ENCODE measurements at regions not wholly inside any gene's neighbourhood (a gene's known extent, or its start where the extent isn't known, plus 50 kb on each side); places are given as distances from the start of the nearest gene placed in this dataset.

DNA sequence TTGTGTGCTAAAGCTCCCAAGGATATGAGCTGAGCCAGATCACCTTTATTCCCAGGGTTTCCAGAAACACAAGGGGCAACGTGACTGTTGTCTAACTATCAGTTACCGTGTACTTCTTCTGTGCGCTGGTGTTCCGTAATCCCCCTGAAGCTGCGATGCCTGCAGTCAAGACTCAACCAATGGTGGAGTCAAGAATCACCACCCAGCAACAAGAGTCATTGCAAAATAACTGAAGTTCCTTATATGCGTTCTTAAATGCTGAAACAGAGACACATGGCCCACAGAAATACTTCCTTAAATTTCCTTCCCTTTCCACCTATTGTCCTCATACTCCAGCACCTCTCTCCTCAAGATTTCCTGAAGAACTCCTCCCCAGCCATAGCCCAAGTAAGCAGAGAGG lies 200.2 kb downstream of the KATNAL1 start:
- no peak for FAIRE-seq

DNA sequence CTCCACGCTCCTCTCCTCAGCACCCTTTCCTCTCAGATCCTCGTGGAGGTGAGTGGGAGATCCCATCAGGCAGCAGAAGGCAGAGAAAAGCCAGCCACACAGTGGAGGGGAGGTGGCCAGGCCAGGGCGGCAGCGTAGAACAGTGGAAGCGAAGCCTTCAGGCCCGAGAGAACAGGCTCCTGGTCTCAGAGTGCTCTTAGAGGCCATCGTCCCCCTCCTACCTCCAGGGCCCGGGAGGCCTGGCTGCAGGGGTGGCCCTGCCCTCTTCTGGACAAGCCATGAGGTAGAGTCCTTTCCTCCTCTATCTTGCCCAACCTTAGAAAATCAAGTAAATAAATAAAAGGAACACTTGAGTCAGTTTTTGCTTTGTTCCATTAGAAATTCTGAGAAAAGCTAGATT lies 202.0 kb downstream of the KATNAL1 start:
- no peak for FAIRE-seq

DNA sequence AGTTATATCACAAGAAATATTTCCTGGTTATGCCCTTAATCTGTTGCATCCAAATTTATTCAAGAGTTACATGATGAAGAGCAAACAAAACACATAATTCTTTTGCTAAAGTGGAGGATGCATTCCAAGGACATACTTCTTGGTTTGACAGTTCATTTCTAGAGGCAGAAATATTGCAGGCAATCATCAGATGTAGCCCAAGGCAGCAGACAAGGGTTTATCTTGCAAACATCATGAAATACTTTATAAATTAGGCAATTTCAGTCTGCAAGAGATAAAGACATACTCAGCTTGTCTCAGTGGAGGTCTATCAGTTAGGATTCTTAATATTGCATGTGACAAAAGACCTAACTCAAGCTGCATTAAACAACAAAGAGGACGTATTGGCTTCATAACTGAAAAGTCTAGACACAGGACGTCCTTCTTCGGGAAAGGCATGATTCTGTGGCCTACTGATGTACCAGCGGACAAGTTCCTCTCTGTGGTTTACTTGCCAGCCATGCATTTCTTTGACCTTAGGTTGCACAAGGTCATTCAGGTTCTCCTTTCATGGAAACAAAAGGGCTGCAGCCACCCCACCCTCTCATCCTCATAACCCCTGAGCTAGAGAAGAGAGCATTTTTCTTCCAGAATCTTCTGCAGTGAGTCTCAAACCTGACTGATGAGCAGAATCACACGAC lies 204.1 kb downstream of the KATNAL1 start:
- no peak for FAIRE-seq

DNA sequence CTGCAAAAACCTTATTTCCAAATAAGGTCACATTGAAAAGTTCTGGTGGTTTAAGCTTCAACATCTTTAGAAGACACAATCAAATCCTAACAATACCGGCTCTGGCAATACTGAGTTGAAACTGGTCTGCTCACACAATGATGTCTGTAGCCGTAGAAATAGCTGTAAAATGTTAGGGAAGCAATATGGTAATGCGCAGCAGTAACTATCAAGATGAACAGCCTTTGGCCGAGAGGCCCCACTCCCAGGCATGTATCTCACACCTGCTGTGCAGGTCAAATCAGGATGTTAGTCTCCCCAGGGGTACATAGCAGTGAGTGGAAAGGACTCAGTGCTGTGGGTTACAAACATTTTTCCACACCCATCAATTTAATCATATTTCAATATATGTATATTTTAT lies 207.1 kb downstream of the KATNAL1 start:
- no peak for FAIRE-seq

DNA sequence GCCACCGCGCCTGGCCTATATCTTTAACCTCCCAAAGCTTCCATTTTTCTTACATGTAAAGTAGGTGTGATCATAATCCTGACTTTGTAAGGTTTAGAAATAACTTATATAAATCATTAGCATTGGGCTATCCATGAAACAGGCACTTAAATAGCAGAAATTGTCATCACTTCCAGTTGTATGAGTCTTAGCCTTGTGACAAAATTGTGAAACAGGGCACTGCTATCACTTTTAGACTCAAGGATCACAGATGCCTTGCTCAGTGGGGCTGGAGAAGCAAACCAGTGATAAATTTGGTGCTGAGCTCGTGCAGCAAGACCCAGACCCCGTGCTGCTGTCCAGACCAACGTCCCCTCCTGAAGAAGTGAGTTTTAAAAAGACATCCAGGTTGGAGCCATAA lies 209.7 kb downstream of the KATNAL1 start:
- no peak for FAIRE-seq

DNA sequence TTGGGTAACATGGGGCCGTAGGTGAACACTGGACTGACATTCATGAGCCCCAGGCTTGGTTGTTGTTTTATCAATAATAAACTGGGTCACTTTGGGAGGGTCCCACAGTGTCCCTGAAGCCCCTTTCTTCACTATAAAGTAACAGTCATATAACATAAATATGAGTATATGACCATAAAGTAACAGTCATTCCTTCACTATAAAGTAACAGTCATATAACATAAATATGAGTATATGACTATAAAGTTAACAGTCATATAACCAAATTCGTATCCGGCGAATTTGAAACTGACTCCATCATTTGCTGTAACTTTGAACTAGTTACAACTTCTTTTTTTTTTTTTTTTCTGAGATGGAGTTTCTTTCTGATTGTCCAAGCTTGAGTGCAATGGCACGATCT lies 210.3 kb downstream of the KATNAL1 start:
- no peak for FAIRE-seq

- FAIRE-seq, result no peak
These were observed 213.3 kb downstream of the KATNAL1 start for GRCh38 chr13:30094015-30094414.

DNA sequence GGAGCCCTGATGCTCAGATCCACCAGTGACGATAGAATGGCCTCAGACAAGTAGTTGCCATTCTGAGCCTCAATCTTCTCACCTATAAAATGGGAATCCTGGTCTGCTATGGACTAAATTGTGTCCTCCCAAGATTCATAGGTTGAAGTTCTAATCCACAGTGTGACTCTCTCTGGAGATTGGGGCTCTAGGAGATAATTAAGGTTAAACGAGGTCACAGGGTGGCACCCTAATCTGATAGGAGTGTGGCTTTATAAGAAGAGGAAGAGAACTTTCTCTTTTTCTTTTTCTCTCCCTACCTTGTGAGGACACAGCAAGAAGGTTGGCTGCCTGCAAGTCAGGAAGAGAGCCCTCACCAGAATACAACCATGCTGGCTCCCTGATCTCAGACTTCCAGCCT lies 214.1 kb downstream of the KATNAL1 start:
- no peak for FAIRE-seq

DNA sequence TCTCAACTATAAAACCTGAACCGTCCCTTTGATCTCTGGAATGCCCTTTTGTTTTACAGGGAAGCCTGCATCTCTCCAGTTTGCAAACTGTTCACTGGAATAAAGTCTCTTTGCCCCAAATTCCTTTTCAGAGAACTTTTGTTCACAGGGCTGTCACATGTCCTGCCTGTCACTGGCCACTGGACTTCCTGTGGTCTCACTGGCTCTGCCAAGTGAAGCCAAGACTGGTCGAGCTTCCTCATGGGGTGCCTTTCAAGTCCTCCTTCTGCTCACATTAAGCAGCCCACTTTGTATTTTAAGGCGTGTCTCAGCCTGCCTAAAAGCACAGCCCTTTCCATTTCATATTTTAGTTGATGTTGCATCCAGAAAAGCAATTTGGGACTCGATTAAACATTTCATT lies 215.7 kb downstream of the KATNAL1 start:
- FAIRE-seq, result no peak

DNA sequence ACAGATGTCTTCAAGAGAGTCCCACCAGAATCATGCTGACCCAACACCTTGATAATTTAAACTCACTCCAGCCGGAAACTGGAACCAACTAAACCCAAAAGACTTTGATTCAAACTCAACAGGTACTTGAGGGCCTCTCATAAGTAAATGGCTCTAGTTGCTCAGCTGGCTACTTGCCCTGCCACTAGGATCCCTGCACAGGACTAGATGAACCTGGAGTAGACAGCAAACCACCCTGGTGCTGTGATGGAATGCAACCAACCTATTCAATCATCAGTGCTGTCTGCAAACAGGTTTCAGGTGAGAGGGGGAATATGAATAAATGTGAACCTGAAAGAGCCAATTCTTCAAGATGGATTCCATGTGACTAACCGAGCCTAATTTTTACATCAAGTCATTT lies 216.3 kb downstream of the KATNAL1 start:
- FAIRE-seq, result no peak

GRCh38 chr13:30088312-30088855 lies 219.0 kb downstream of the KATNAL1 start:
- FAIRE-seq, result no peak

- no peak for FAIRE-seq
These were observed 222.3 kb downstream of the KATNAL1 start for GRCh38 chr13:30085087-30085486.

- no peak for FAIRE-seq
These were observed 225.0 kb downstream of the KATNAL1 start for GRCh38 chr13:30082391-30082790.

GRCh38 chr13:30081331-30081730 lies 226.0 kb downstream of the KATNAL1 start:
- FAIRE-seq, result no peak

- no peak for FAIRE-seq
These were observed 227.8 kb downstream of the KATNAL1 start for GRCh38 chr13:30079501-30079900.

DNA sequence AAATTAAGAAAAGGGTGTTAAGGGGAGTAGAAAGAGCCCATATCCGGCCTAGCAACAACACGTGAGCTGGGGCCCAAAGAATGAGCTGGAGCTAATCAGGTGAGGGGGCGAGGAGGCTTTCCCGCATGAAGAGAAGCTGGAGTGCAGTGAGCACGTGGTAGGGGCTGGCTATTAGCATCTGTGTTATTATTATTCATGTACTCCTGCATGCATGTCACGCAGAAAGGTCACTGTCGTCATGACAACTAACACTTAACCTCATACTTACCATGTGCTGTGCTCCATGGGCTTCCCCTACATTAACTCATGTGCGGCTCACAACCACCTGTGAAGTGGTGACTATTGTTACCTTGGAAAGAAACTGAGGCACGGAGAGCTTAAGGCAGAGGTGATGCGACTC lies 227.6 kb upstream of the UBL3 start:
- no peak for FAIRE-seq

GRCh38 chr13:30077240-30077735 lies 226.9 kb upstream of the UBL3 start:
- FAIRE-seq, result no peak

DNA sequence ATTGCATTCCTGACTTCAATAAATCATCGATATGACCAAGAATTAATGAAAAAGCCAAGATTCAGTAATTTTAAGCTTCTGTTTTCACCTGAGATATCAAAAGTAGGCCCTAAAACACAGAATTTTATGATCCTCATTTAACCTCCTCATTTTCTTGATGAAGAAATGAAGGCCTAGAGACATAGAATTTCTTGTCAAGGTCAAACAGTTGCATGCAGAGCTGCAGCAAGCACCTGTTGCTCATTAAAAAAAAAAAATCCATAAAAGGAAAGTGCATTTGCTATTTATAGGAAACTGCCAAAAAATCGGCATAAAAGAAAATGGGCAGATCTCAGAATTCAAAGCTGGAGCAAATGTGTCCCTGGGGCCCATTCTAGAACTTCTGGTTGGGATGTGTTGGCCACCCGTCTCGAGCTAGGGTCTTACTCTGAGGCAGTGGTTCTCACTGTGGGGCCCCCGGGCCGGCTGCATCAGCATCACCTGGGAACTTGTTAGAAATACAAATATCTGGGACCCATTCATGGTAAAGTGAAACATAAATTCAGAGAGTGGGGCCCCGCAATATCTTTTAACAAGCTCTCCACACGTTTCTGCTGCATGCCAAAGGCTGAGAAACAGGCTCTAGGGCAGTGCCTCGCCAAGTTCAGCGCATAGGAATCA lies 224.7 kb upstream of the UBL3 start:
- no peak for FAIRE-seq

DNA sequence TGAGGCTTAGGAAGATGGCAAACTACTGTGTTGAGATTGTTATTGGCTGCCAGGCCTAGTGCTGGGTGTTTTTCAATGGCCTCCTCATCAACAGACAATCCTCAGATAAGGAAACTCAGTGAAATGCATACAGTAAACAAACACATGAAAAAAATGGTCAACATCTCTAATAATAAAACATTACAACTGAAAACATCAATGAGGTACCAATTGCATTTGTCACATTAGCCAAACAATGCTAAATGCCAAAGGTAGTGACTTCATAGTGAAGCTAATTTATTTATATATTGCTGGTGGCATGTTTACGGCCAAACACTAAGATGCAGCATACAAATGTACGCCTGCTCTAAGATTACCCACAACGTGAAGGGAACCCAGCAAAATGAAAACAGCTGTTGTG lies 224.0 kb upstream of the UBL3 start:
- no peak for FAIRE-seq

GRCh38 chr13:30072818-30073186 lies 222.4 kb upstream of the UBL3 start:
- FAIRE-seq, result no peak

GRCh38 chr13:30071969-30072817 lies 221.8 kb upstream of the UBL3 start:
- no peak for FAIRE-seq

GRCh38 chr13:30065181-30065580 lies 214.8 kb upstream of the UBL3 start:
- FAIRE-seq, result no peak

DNA sequence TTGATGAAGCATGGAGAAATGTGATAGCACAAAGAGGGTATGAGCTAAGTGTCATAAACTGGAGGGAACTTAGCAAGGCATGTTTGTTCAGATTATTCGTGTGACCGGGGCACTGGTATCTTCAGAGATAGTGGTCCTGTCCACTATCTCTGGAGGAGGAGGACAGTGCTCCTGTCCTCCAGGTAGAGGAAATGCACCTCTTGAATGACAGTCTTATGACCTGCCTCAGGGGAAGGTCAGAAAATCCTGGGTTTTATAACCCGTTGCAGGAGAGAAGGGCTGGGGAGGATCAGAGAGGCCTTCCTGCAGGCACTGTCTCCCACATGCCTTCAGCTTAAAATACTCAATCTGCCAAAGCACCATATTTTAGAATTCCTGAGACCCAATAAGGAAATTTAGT lies 213.5 kb upstream of the UBL3 start:
- no peak for FAIRE-seq

- FAIRE-seq, result no peak
These were observed 210.8 kb upstream of the UBL3 start for GRCh38 chr13:30061217-30061616.
